NB4 (cell line): ENCODE measurements at regions not wholly inside any gene's neighbourhood (a gene's known extent, or its start where the extent isn't known, plus 50 kb on each side); places are given as distances from the start of the nearest gene placed in this dataset.
A peak's percentile ranks its signal among the peaks of the same experiment; 100 is the strongest.

Experiments
- DNase-seq: peaks from one replicate; pipeline ENCODE4 v3.0.0; 2010; ENCODE audit warnings: low read depth
- H3K4me3 ChIP-seq: one replicate; pipeline ENCODE4 v1.5.1; 2011; ENCODE audit warnings: mild to moderate bottlenecking, low read depth, low read length, moderate library complexity
- CTCF ChIP-seq: IDR thresholded peaks from one replicate; pipeline ENCODE4 v1.5.1; 2012; ENCODE audit warnings: low read depth, low read length
- MAX ChIP-seq: IDR thresholded peaks from 2 replicates; pipeline ENCODE4 v1.6.1; 2011; ENCODE audit warnings: low read depth, low read length
- MYC ChIP-seq: IDR thresholded peaks from 2 replicates; pipeline ENCODE4 v1.6.1; 2011; ENCODE audit warnings: low read depth, low read length
- POLR2A ChIP-seq: IDR thresholded peaks from 2 replicates; pipeline ENCODE4 v1.6.1; 2011; ENCODE audit warnings: mild to moderate bottlenecking; ENCODE audit not compliant: insufficient read length; ENCODE audit errors: extremely low read depth

DNA sequence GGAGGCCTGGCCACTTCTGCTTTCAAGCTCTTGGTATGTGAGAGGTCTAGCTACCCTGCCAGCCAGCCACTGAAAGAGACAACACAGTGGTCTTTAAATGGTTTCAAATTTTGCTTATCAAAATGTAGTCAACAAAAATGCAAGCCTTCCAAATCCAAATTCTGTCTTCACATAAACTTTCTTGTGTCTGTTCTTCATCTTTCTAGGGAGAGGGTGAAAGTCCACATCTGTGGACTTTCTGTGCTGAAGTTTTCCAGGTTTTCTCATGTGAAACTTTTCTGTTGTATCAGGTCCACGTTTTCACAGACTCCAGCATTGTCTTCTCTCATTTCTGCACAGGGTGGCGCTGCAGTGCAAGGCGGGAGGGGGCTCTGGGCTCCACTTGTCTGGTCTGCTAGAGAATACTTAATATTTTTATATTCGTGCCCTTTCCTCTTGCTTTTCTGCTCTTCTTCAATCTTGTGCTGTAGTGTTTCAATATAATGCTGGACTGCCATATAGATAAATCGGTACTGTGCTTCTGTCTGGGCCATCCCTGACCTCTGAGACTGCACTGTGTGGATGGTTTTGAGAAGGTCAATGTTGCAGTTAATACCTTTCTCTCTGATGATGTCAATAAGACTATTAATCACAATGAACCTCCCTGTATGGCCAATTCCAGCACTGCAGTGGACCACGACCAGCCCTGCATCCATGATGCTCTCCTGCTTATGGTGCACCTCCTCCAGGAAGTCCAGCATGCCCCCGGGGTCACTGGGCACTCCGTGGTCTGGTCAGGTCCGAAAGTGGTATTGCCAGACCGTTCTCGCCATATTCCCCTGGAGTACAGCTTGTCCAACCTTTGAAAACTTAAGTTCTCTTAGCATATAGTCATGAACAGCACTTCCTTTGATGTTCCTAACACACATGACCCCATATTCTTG, 161.6 kb upstream of the TNFAIP3 start:
- TF ChIP-seq MYC (peak; percentile 57), POLR2A (no peak), CTCF (peak; percentile 89), MAX (peak; percentile 63)
- H3K4me3 ChIP-seq = no peak overlapping the region
- peak; percentile 81 for DNase-seq

DNA sequence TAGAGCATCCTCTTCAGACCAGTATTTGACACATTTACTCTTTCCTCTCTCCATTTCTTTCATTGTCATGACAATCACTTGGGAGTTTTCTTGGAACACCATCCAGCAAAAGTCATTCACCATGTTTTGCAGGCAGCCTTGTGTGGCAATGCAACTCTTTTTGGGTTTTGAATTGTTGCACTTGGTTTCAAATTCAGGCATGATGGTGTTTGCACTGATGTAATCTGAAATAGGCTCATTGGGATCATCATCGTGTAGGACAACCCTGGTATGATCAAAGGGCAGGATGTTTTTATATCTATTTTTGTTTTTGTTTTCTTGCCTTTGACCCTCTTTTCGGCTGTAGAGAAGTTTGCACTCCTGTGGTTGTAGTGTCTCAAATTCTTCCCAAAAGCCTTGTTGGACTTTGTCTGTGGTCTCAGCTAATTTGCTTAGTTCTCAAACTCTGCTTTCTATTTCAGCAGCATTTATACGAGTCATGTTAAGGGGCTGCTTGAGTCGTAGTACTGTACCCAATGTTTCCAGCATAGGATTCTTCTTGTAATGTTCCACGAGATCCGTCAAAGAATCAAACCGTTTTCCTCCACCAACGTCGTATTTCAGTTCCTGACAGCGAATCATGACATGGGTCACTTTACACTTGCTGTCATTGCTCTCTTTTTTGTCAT, 160.8 kb upstream of the TNFAIP3 start:
- no peak overlapping the region for H3K4me3 ChIP-seq
- no peak for TF ChIP-seq MYC
- TF ChIP-seq CTCF = no peak
- no peak for TF ChIP-seq POLR2A
- TF ChIP-seq MAX = no peak
- DNase-seq = no peak

- no peak overlapping the region for H3K4me3 ChIP-seq
- TF ChIP-seq MYC = no peak
- no peak for TF ChIP-seq CTCF
- no peak for TF ChIP-seq POLR2A
- TF ChIP-seq MAX = no peak
Measured at GRCh38 chr6:137707038-137707589, 159.9 kb upstream of the TNFAIP3 start.

GRCh38 chr6:137707590-137708360, 159.3 kb upstream of the TNFAIP3 start:
- TF ChIP-seq CTCF (peak; percentile 67), MAX (peak; percentile 22; the same call in 1 of the 2 replicates), POLR2A (no peak), MYC (0 out of 2 replicates have a peak, but pooled peaks have one; percentile 10)
- H3K4me3 ChIP-seq = no peak overlapping the region
- DNase-seq = peak; percentile 91

More at GRCh38 chr6:137707038-137707589, 159.9 kb upstream of the TNFAIP3 start:
- no peak for DNase-seq

- no peak overlapping the region for H3K4me3 ChIP-seq
- no peak for TF ChIP-seq CTCF
- no peak for TF ChIP-seq POLR2A
- no peak for TF ChIP-seq MAX
- no peak for TF ChIP-seq MYC
- no peak for DNase-seq
Measured at GRCh38 chr6:137708481-137708880, 158.6 kb upstream of the TNFAIP3 start.
